ENCODE measurements at regions not wholly inside any gene's neighbourhood (a gene's known extent, or its start where the extent isn't known, plus 50 kb on each side); places are given as distances from the start of the nearest gene placed in this dataset.

DNA sequence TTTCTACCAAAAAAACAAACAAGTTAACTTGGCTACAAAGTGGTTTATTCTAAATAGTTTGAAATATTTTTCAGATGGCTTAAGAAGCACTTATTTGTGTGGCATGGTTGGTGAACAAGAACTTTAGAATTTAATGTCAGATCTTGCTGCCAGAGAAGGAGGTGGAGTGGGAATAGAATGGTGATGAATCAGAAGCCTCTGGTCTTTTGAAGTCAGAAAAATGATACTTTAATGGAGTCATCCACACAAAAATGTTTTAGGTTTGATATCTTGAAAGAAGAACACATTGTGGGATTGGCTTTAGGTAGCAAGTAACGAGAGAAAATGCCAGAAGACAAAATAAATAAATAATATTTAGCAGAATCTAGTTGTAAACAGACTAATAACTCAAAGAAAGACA is 243.1 kb upstream of the FANCL start:
- TF ChIP-seq, protein P1, sequence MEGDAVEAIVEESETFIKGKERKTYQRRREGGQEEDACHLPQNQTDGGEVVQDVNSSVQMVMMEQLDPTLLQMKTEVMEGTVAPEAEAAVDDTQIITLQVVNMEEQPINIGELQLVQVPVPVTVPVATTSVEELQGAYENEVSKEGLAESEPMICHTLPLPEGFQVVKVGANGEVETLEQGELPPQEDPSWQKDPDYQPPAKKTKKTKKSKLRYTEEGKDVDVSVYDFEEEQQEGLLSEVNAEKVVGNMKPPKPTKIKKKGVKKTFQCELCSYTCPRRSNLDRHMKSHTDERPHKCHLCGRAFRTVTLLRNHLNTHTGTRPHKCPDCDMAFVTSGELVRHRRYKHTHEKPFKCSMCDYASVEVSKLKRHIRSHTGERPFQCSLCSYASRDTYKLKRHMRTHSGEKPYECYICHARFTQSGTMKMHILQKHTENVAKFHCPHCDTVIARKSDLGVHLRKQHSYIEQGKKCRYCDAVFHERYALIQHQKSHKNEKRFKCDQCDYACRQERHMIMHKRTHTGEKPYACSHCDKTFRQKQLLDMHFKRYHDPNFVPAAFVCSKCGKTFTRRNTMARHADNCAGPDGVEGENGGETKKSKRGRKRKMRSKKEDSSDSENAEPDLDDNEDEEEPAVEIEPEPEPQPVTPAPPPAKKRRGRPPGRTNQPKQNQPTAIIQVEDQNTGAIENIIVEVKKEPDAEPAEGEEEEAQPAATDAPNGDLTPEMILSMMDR (IDR thresholded peaks at IDR 0.05; ENCODE audit: poor library complexity, severe bottlenecking): no peak
- TF ChIP-seq EP300 (conservative IDR thresholded peaks at IDR 0.05; ENCODE audit: poor library complexity, severe bottlenecking): no peak
- TF ChIP-seq TAF1 (IDR thresholded peaks at IDR 0.05; ENCODE audit: low read depth): no peak
- TF ChIP-seq RAD21 (conservative IDR thresholded peaks at IDR 0.05): no peak
- TF ChIP-seq, protein P2, sequence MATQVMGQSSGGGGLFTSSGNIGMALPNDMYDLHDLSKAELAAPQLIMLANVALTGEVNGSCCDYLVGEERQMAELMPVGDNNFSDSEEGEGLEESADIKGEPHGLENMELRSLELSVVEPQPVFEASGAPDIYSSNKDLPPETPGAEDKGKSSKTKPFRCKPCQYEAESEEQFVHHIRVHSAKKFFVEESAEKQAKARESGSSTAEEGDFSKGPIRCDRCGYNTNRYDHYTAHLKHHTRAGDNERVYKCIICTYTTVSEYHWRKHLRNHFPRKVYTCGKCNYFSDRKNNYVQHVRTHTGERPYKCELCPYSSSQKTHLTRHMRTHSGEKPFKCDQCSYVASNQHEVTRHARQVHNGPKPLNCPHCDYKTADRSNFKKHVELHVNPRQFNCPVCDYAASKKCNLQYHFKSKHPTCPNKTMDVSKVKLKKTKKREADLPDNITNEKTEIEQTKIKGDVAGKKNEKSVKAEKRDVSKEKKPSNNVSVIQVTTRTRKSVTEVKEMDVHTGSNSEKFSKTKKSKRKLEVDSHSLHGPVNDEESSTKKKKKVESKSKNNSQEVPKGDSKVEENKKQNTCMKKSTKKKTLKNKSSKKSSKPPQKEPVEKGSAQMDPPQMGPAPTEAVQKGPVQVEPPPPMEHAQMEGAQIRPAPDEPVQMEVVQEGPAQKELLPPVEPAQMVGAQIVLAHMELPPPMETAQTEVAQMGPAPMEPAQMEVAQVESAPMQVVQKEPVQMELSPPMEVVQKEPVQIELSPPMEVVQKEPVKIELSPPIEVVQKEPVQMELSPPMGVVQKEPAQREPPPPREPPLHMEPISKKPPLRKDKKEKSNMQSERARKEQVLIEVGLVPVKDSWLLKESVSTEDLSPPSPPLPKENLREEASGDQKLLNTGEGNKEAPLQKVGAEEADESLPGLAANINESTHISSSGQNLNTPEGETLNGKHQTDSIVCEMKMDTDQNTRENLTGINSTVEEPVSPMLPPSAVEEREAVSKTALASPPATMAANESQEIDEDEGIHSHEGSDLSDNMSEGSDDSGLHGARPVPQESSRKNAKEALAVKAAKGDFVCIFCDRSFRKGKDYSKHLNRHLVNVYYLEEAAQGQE (IDR thresholded peaks at IDR 0.05; ENCODE audit: borderline replicate concordance): no peak
- no peak for TF ChIP-seq MXI1 (conservative IDR thresholded peaks at IDR 0.05; ENCODE audit: poor library complexity, severe bottlenecking)
- no peak for TF ChIP-seq EZH2 (IDR thresholded peaks at IDR 0.05; ENCODE audit: borderline replicate concordance, insufficient read depth, low read length, poor library complexity, severe bottlenecking)
- TF ChIP-seq POLR2AphosphoS5 (IDR thresholded peaks at IDR 0.05): no peak
